MCF 10A (cell line): ENCODE measurements at regions not wholly inside any gene's neighbourhood (a gene's known extent, or its start where the extent isn't known, plus 50 kb on each side); places are given as distances from the start of the nearest gene placed in this dataset.

Experiments used
- BruUV-seq: library from RNA; stranded (reverse); fragments of 400-500 nt; replicated peaks from 2 replicates; lab custom pipeline; 2021; lab: Mats Ljungman, UMichigan
- CTCF ChIA-PET: fragments of 300-600 bp; sonication (Branson Sonifier 250); formaldehyde crosslinking; extraction: SDS; loops from one replicate; lab custom pipeline; 2021; ENCODE audit warnings: antibody characterized with exemption, inconsistent platforms; lab: Yijun Ruan, JAX
- POLR2A ChIA-PET: fragments of 300-600, 350-650 bp; sonication (Branson Sonifier 250); formaldehyde crosslinking; extraction: SDS; loops from one replicate; lab custom pipeline; 2020; ENCODE audit warnings: antibody characterized with exemption, inconsistent platforms; lab: Yijun Ruan, JAX
- DNase-seq: peaks from one replicate; pipeline ENCODE4 v3.0.0-alpha.2; 2018; ENCODE audit not compliant: unreplicated experiment
- H3K27ac Mint-ChIP-seq: one replicate; pipeline ENCODE4 v1.8.0; 2022; ENCODE audit warnings: mild to moderate bottlenecking, low read depth, mixed read lengths; ENCODE audit not compliant: unreplicated experiment
- H3K27me3 Mint-ChIP-seq: one replicate; pipeline ENCODE4 v1.8.0; 2022; ENCODE audit warnings: mixed read lengths; ENCODE audit not compliant: insufficient read depth, unreplicated experiment
- H3K36me3 Mint-ChIP-seq: one replicate; pipeline ENCODE4 v1.8.0; 2022; ENCODE audit warnings: mild to moderate bottlenecking, moderate library complexity, mixed read lengths; ENCODE audit not compliant: insufficient read depth, unreplicated experiment
- H3K4me1 Mint-ChIP-seq: one replicate; pipeline ENCODE4 v1.8.0; 2022; ENCODE audit warnings: mixed read lengths; ENCODE audit not compliant: insufficient read depth, unreplicated experiment
- H3K4me3 Mint-ChIP-seq: one replicate; pipeline ENCODE4 v1.8.0; 2022; ENCODE audit warnings: mild to moderate bottlenecking, moderate library complexity, mixed read lengths; ENCODE audit not compliant: unreplicated experiment
- H3K9me3 Mint-ChIP-seq: one replicate; pipeline ENCODE4 v1.8.0; 2022; ENCODE audit warnings: mixed read lengths; ENCODE audit not compliant: unreplicated experiment
- intact Hi-C: fragments of 100-400 bp; cut with micrococcal nuclease; formaldehyde crosslinking; loops from 2 replicates; pipeline ENCODE4 v1.14.1; 2022
- TF ChIP-seq, protein P1 (sequence below): fragments of 200-600 bp; IDR thresholded peaks from one replicate; pipeline ENCODE4 v1.8.0; 2022; ENCODE audit warnings: antibody characterized with exemption, mild to moderate bottlenecking; ENCODE audit not compliant: unreplicated experiment

DNA sequence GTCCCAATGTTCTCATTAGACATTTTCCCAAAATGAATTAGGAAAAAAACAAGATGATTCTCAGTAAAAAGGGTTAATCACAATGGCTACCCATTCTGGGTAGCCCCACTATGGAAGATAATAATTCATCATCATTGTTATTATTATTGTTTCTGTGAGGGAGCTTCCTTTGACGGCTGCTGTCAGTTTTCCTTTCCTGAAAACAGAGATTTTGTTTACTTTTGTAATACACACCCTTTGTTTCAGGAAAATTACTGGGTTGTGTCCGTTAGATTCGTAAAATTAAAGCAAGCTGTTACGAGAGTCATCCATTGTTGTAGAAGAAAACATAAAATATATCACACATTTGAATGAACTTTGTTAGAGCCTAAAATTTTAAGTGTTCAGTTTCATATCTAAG is 192.9 kb upstream of the ANKRD50 start:
- Mint-ChIP-seq H3K4me3 (no peak overlapping the region), H3K27me3 (no peaks in the 10 kb centered on the region), H3K9me3 (no peaks in the 10 kb centered on the region), H3K27ac (peak overlapping the region; percentile 92), H3K36me3 (no peaks in the 10 kb centered on the region), H3K4me1 (peaks cover 17% of the 10 kb centered on the region)
- no peak for DNase-seq
- BruUV-seq = no TSS peak
- CTCF ChIA-PET = interaction anchor here (0.7 to 1.3 kb wide), 3 partner anchors 8 to 245 kb away, joined by 3 to 5 read pairs (median 3); no protein-coding TSS in a partner anchor
- intact Hi-C loops = no loop called here
- POLR2A ChIA-PET = interaction anchor here (0.9 kb wide), 1 partner anchor 9 kb away, joined by 3 read pairs; no protein-coding TSS in a partner anchor
- TF ChIP-seq, protein P1, sequence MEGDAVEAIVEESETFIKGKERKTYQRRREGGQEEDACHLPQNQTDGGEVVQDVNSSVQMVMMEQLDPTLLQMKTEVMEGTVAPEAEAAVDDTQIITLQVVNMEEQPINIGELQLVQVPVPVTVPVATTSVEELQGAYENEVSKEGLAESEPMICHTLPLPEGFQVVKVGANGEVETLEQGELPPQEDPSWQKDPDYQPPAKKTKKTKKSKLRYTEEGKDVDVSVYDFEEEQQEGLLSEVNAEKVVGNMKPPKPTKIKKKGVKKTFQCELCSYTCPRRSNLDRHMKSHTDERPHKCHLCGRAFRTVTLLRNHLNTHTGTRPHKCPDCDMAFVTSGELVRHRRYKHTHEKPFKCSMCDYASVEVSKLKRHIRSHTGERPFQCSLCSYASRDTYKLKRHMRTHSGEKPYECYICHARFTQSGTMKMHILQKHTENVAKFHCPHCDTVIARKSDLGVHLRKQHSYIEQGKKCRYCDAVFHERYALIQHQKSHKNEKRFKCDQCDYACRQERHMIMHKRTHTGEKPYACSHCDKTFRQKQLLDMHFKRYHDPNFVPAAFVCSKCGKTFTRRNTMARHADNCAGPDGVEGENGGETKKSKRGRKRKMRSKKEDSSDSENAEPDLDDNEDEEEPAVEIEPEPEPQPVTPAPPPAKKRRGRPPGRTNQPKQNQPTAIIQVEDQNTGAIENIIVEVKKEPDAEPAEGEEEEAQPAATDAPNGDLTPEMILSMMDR = no peak

DNA sequence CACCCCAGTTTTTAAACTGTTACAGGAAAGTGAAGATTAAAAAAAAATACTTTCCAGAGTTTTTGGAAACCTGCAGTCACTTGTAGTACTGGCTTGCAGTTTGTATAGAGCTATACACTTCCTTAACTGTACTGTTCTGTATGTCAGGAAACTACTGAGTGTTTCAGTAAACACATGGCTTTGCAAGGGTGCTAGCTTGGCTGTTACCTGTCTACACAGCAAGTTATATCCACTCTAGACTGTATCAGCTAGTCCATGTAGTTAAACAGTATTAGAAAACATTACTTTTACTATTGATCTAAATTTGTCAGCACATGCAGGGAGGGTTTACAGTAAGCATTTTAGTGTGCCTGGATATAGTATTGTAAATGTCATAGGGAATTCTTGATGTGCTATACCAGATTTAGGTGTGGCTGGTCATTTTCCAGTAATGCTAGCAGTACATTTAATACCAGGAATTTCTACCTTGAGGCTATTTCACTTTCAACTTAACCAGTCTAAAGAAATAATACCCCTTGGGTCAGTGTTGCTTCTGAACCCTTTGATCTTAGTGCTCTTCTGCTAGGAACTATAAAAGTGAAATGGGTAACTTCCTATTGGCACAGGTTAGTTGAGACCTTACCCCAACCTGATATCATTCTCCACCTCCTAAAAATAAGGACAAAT is 192.3 kb upstream of the ANKRD50 start:
- peak overlapping the region; percentile 62 for H3K4me3 Mint-ChIP-seq
- CTCF ChIA-PET = interaction anchor here (0.7 to 1.3 kb wide), 4 partner anchors 9 to 244 kb away, joined by 3 to 5 read pairs (median 3); no protein-coding TSS in a partner anchor
- H3K36me3 Mint-ChIP-seq = no peaks in the 10 kb centered on the region
- peak; percentile 21 for DNase-seq
- POLR2A ChIA-PET = interaction anchor here (0.9 to 2.1 kb wide), 5 partner anchors 9 to 262 kb away, joined by 3 to 15 read pairs (median 6); partner anchors contain the start of gene ANKRD50
- H3K4me1 Mint-ChIP-seq = peaks cover 15% of the 10 kb centered on the region
- intact Hi-C loops = loop anchor here (5.0 kb wide), 1 partner anchor 193 kb away; the partner anchor contains the start of gene ANKRD50
- H3K27me3 Mint-ChIP-seq = no peaks in the 10 kb centered on the region
- H3K27ac Mint-ChIP-seq = peak overlapping the region; percentile 92
- TF ChIP-seq, protein P1 = no peak
- BruUV-seq = no TSS peak
- H3K9me3 Mint-ChIP-seq = no peaks in the 10 kb centered on the region

- H3K4me1 Mint-ChIP-seq = peaks cover 18% of the 10 kb centered on the region
- peak overlapping the region; percentile 62 for H3K4me3 Mint-ChIP-seq
- peak overlapping the region; percentile 92 for H3K27ac Mint-ChIP-seq
- ChIA-PET POLR2A (interaction anchor here (0.6 to 2.1 kb wide), 12 partner anchors 8 to 339 kb away, joined by 3 to 15 read pairs (median 4); partner anchors contain the start of gene ANKRD50), CTCF (interaction anchor here (1.0 to 1.3 kb wide), 3 partner anchors 56 to 570 kb away, joined by 3 to 4 read pairs (median 3); no protein-coding TSS in a partner anchor)
- H3K36me3 Mint-ChIP-seq = no peaks in the 10 kb centered on the region
- TF ChIP-seq, protein P1 = no peak
- no TSS peak for BruUV-seq
- H3K27me3 Mint-ChIP-seq = no peaks in the 10 kb centered on the region
- intact Hi-C loops = loop anchor here (5.0 kb wide), 1 partner anchor 192 kb away; the partner anchor contains the start of gene ANKRD50
- DNase-seq = peak; percentile 84
- H3K9me3 Mint-ChIP-seq = no peaks in the 10 kb centered on the region
These were observed 191.6 kb upstream of the ANKRD50 start for GRCh38 chr4:124903995-124904722.
